Activated T-helper 1 cell treated with anti-CD3 and anti-CD28 coated beads, Interleukin-12 subunit alpha, Interleukin-12 subunit beta, Interleukin-2, Interleukin-4 antibody, amounts not matched to agents 30 ng/mL and 10 ng/mL and 1 ng/mL, durations not matched to agents 14 hours and 24 hours and 36 hours (primary cell): ENCODE measurements at regions not wholly inside any gene's neighbourhood (a gene's known extent, or its start where the extent isn't known, plus 50 kb on each side); places are given as distances from the start of the nearest gene placed in this dataset.
A peak's percentile ranks its signal among the peaks of the same experiment; 100 is the strongest.
"Not testable (repeated sequence)": the region's sequence is repeated elsewhere in the genome, so short reads cannot be mapped to it uniquely, and the experiment has no call there.

Experiments
- DNase-seq: peaks from one replicate; pipeline ENCODE4 v3.0.0; 2021; ENCODE audit warnings: low spot score
- H3K27ac Mint-ChIP-seq: one replicate; pipeline ENCODE4 v1.8.0; 2021; ENCODE audit warnings: mild to moderate bottlenecking, mixed read lengths
- H3K27me3 Mint-ChIP-seq: one replicate; pipeline ENCODE4 v1.8.0; 2022; ENCODE audit warnings: mild to moderate bottlenecking, moderate library complexity, mixed read lengths; ENCODE audit not compliant: insufficient read depth
- H3K36me3 Mint-ChIP-seq: one replicate; pipeline ENCODE4 v1.8.0; 2021; ENCODE audit warnings: low read depth, mixed read lengths
- H3K4me1 Mint-ChIP-seq: one replicate; pipeline ENCODE4 v1.8.0; 2021; ENCODE audit warnings: low read depth, mixed read lengths
- H3K4me3 Mint-ChIP-seq: one replicate; pipeline ENCODE4 v1.8.0; 2021; ENCODE audit warnings: mild to moderate bottlenecking, moderate library complexity, mixed read lengths
- H3K9me3 Mint-ChIP-seq: one replicate; pipeline ENCODE4 v1.8.0; 2021; ENCODE audit warnings: mixed read lengths
- intact Hi-C: fragments of 100-400 bp; cut with micrococcal nuclease; formaldehyde crosslinking; loops from one replicate; pipeline ENCODE4 v1.15.1; 2024

- H3K4me1 Mint-ChIP-seq, intact Hi-C loops, H3K36me3 Mint-ChIP-seq, H3K9me3 Mint-ChIP-seq, DNase-seq, H3K4me3 Mint-ChIP-seq, H3K27ac Mint-ChIP-seq: not testable (repeated sequence)
- H3K27me3 Mint-ChIP-seq: peaks cover 11% of the 10 kb centered on the region
Observed at GRCh38 chr3:40947022-40947421, 252.3 kb upstream of the CTNNB1 start.

- intact Hi-C loops, H3K27me3 Mint-ChIP-seq: not testable (repeated sequence)
Observed at GRCh38 chr3:40949347-40949746, 250.0 kb upstream of the CTNNB1 start.

DNA sequence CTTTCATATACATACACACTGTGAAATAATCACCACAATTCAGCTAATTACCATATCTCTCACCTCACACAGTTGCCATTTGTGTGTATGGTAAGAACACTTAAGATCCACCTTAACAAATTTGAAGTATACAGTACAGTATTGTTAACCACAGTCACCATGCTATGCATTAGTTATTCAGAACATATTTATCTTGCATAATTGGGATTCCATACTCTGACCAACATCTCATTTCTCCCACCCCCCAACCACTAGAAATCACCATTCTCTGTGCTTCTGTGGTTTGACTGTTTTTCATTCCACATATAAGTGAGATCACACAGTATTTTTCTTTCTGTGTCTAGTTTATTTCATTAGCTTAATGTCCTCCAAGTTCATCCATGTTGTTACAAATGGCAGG is 247.7 kb upstream of the CTNNB1 start:
- H3K36me3 Mint-ChIP-seq: no peaks in the 10 kb centered on the region
- peaks cover 5% of the 10 kb centered on the region for H3K27me3 Mint-ChIP-seq
- H3K27ac Mint-ChIP-seq: no peak overlapping the region
- no peaks in the 10 kb centered on the region for H3K4me1 Mint-ChIP-seq
- intact Hi-C loops: no loop called here
- H3K4me3 Mint-ChIP-seq: no peak overlapping the region
- H3K9me3 Mint-ChIP-seq: peaks cover 19% of the 10 kb centered on the region
- DNase-seq: no peak

More at GRCh38 chr3:40949347-40949746, 250.0 kb upstream of the CTNNB1 start:
- DNase-seq, H3K4me1 Mint-ChIP-seq, H3K36me3 Mint-ChIP-seq, H3K4me3 Mint-ChIP-seq, H3K27ac Mint-ChIP-seq: not testable (repeated sequence)
- peaks cover 19% of the 10 kb centered on the region for H3K9me3 Mint-ChIP-seq

- no peak overlapping the region for H3K27ac Mint-ChIP-seq
- no peaks in the 10 kb centered on the region for H3K4me1 Mint-ChIP-seq
- peaks cover 22% of the 10 kb centered on the region for H3K9me3 Mint-ChIP-seq
- no peak for DNase-seq
- H3K4me3 Mint-ChIP-seq: no peak overlapping the region
- no peaks in the 10 kb centered on the region for H3K36me3 Mint-ChIP-seq
- intact Hi-C loops: loop anchor here (1.0 kb wide), 1 partner anchor 10 kb away; no protein-coding TSS in a partner anchor
- peaks cover 3% of the 10 kb centered on the region for H3K27me3 Mint-ChIP-seq
Observed at GRCh38 chr3:40961104-40961857, 238.0 kb upstream of the CTNNB1 start.

DNA sequence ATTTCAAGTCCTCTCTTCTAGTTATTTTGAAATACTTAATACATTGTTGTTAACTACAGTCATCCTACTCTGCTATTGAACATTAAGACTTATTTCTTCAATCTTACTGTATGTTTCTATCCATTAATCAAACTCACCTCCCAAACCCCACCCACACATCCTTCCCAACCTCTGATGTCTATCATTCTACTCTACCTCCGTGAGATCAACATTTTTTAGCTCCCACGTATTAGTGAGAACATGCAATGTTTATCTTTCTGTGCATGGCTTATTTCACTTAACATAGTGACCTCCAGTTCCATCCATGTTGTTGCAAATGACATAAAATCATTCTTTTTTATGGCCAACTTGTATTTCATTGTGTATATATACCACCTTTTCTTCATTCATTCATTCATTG is 236.6 kb upstream of the CTNNB1 start:
- H3K4me3 Mint-ChIP-seq: no peak overlapping the region
- intact Hi-C loops: no loop called here
- peaks cover 2% of the 10 kb centered on the region for H3K4me1 Mint-ChIP-seq
- DNase-seq: no peak
- peaks cover 3% of the 10 kb centered on the region for H3K27me3 Mint-ChIP-seq
- no peak overlapping the region for H3K27ac Mint-ChIP-seq
- peaks cover 2% of the 10 kb centered on the region for H3K36me3 Mint-ChIP-seq
- H3K9me3 Mint-ChIP-seq: peaks cover 37% of the 10 kb centered on the region

GRCh38 chr3:40968666-40969065 is 230.6 kb upstream of the CTNNB1 start:
- peaks cover 4% of the 10 kb centered on the region for H3K36me3 Mint-ChIP-seq
- intact Hi-C loops: no loop called here
- H3K27ac Mint-ChIP-seq: peak overlapping the region; percentile 53
- H3K27me3 Mint-ChIP-seq: peaks cover 5% of the 10 kb centered on the region
- peaks cover 57% of the 10 kb centered on the region for H3K4me1 Mint-ChIP-seq
- no peak for DNase-seq
- H3K4me3 Mint-ChIP-seq: no peak overlapping the region
- H3K9me3 Mint-ChIP-seq: peaks cover 19% of the 10 kb centered on the region

GRCh38 chr3:40969341-40969740 is 230.0 kb upstream of the CTNNB1 start:
- Mint-ChIP-seq H3K27ac (peak overlapping the region; percentile 49), H3K27me3 (peaks cover 2% of the 10 kb centered on the region), H3K4me3 (no peak overlapping the region), H3K4me1 (peaks cover 64% of the 10 kb centered on the region), H3K9me3 (peaks cover 19% of the 10 kb centered on the region), H3K36me3 (peaks cover 6% of the 10 kb centered on the region)
- no peak for DNase-seq
- intact Hi-C loops: no loop called here

DNA sequence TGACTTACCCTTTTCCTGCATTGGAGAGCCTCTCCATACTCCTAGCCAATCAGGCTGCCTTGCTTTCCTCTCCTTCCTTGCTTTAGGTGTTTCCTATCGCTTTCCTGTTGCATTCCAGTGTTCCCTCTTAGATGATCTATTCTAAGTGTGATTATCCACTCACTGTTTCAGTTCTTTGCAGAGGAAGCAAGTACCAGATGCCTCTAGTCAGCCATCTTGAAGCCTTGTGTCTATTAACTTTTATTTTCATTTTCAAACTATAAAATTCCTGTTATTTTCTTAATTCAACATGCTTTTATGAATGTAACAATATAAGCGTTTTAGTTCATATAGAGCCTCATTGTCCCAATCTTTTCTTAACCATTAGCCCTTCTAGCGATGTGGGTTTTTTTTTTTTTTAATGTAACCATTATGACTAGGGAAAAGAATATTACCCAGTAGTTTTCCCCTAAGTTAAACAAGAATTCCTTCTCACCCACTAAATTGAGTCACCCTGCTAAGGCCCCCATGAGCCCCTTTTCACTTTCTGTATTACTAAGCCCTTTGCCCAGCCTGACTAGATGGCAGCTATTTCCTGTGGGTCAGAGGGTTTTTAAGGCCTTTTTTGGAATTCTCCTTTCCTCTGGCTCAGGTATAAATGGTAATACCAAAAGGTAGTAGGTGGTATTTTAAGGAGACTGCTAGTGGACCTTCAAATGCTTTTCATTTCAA is 229.4 kb upstream of the CTNNB1 start:
- H3K27ac Mint-ChIP-seq: peak overlapping the region; percentile 8
- no peak overlapping the region for H3K4me3 Mint-ChIP-seq
- no peak for DNase-seq
- H3K36me3 Mint-ChIP-seq: peaks cover 6% of the 10 kb centered on the region
- peaks cover 2% of the 10 kb centered on the region for H3K27me3 Mint-ChIP-seq
- peaks cover 19% of the 10 kb centered on the region for H3K9me3 Mint-ChIP-seq
- peaks cover 64% of the 10 kb centered on the region for H3K4me1 Mint-ChIP-seq
- intact Hi-C loops: loop anchor here (2.0 to 5.0 kb wide), 3 partner anchors 149 to 1122 kb away; partner anchors contain the start of gene TRAK1

DNA sequence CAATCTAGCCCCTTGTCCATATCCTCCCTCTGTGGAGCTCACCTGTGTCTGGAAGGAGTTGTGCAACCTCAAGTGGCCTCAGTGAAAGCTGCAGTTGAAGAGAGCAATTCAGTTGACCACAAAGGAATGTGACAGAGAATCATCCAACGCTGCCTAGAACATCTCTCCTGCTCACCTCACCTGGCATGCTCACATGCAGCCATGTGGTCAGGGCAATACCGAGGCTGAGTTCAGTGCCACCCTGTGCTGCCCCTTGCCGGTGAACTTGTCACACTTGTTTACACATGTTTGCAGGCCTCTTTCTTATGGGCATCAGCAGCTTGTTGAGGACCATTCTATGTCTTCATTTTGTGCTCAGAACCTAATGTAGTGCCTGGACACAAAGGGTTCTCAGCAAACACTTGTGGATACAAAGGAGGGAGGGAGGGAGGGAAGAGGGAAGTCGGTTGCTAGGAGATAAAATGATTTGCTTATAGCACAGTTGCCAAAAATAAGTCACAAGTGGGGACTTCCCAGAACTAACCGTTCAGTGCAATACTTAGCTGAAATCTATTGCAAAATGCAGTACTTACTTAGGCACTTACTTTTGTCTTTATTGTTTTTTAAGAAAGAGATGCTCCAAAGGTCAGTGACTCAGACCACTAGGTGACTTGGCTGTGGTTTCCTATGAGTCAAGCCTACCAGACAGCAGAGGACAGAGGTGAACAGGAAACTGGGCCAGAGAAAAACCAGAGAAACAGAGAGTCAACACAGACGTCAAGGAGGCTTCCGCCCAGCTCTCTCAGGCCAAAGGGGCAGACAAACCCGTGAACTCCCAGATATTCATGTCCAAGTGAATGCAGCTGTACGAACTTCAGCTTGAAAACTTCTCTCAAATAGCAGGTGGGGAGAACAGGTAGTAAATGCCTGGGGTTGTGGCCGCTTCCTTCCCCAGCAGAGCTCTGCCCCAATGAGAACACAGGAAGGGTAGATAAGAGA is 227.8 kb upstream of the CTNNB1 start:
- peak overlapping the region; percentile 62 for H3K4me3 Mint-ChIP-seq
- H3K27me3 Mint-ChIP-seq: peaks cover 2% of the 10 kb centered on the region
- H3K4me1 Mint-ChIP-seq: peaks cover 64% of the 10 kb centered on the region
- H3K27ac Mint-ChIP-seq: peak overlapping the region; percentile 97
- H3K36me3 Mint-ChIP-seq: peaks cover 6% of the 10 kb centered on the region
- H3K9me3 Mint-ChIP-seq: peaks cover 15% of the 10 kb centered on the region
- DNase-seq: peak; percentile 24
- intact Hi-C loops: loop anchor here (1.0 to 5.0 kb wide), 10 partner anchors 9 to 1121 kb away; partner anchors contain the start of genes CTNNB1, EIF1B, TRAK1 and ULK4

DNA sequence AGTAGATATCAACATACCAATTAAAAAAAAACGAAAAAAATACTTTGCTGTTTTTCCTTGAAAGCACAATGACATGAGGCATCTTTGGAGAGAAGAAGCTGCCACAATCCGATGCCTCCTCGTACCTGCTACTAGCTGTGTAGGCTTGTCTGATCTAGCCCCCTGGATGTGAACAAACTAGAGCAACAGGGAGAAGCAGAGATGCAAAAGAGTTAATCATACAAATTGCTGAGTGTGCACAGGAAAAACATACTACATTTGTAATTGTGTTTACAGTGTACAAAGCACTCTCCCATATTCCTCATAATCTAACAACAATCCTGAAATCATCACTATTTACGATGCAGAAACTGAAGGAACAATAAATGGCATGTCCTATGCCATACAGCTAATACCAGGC is 227.0 kb upstream of the CTNNB1 start:
- peaks cover 7% of the 10 kb centered on the region for H3K9me3 Mint-ChIP-seq
- H3K4me3 Mint-ChIP-seq: peak overlapping the region; percentile 21
- H3K4me1 Mint-ChIP-seq: peaks cover 64% of the 10 kb centered on the region
- H3K27me3 Mint-ChIP-seq: peaks cover 4% of the 10 kb centered on the region
- DNase-seq: no peak
- H3K27ac Mint-ChIP-seq: peak overlapping the region; percentile 97
- H3K36me3 Mint-ChIP-seq: peaks cover 6% of the 10 kb centered on the region
- intact Hi-C loops: loop anchor here (2.0 to 5.0 kb wide), 3 partner anchors 445 to 1120 kb away; partner anchors contain the start of genes EIF1B and TRAK1

- peaks cover 2% of the 10 kb centered on the region for H3K36me3 Mint-ChIP-seq
- DNase-seq: no peak
- H3K27me3 Mint-ChIP-seq: peaks cover 4% of the 10 kb centered on the region
- no peak overlapping the region for H3K4me3 Mint-ChIP-seq
- peak overlapping the region; percentile 97 for H3K27ac Mint-ChIP-seq
- H3K4me1 Mint-ChIP-seq: peaks cover 58% of the 10 kb centered on the region
- no peaks in the 10 kb centered on the region for H3K9me3 Mint-ChIP-seq
- intact Hi-C loops: loop anchor here (2.0 to 5.0 kb wide), 3 partner anchors 444 to 1119 kb away; partner anchors contain the start of genes EIF1B and TRAK1
Observed at GRCh38 chr3:40973141-40973540, 226.2 kb upstream of the CTNNB1 start.

DNA sequence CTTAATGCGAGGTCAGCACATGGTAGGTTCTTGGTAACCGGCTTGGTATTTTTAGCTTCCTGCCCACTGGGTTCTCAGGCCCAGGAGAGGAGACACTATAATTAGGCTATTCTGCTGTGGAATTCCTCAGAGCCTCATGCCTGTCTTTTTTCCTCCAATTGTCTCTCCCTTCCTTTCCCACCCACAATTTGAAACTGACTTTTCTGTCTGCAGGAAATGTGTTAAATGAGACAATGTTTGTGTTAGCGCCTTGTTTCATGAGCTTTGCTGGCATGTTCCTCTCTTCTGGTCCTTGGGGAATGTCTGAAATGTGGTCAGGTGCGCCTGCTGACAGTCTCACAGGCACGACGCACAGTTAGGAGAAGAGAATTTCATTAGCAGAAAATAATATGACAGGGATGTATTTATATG is 223.6 kb upstream of the CTNNB1 start:
- no peak overlapping the region for H3K4me3 Mint-ChIP-seq
- H3K27ac Mint-ChIP-seq: no peak overlapping the region
- peaks cover 53% of the 10 kb centered on the region for H3K4me1 Mint-ChIP-seq
- intact Hi-C loops: no loop called here
- H3K27me3 Mint-ChIP-seq: peaks cover 8% of the 10 kb centered on the region
- H3K9me3 Mint-ChIP-seq: no peaks in the 10 kb centered on the region
- DNase-seq: no peak
- H3K36me3 Mint-ChIP-seq: peaks cover 2% of the 10 kb centered on the region
